ENCODE measurements at regions not wholly inside any gene's neighbourhood (a gene's known extent, or its start where the extent isn't known, plus 50 kb on each side); places are given as distances from the start of the nearest gene placed in this dataset.

DNA sequence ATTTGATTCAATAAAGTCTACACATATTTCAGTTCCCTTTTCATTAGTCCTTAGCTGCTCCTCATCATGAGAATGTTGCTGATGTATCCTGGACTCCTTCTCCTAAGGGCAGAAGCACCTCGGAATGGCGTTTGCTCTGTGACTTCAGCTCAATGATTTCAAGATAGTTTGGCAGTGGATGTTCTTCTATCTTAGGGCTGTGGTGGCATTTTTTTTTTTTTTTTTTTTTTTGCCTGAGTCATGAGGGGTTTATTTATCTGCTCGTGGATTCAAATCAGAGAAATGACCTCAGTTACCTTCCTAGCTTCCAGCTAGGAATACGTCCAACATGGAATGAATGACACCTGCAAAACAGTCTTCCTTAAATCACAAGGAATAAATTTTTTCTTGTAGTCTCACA, 220.0 kb upstream of the ZBED5 start (continued):
- TF ChIP-seq, protein P1, sequence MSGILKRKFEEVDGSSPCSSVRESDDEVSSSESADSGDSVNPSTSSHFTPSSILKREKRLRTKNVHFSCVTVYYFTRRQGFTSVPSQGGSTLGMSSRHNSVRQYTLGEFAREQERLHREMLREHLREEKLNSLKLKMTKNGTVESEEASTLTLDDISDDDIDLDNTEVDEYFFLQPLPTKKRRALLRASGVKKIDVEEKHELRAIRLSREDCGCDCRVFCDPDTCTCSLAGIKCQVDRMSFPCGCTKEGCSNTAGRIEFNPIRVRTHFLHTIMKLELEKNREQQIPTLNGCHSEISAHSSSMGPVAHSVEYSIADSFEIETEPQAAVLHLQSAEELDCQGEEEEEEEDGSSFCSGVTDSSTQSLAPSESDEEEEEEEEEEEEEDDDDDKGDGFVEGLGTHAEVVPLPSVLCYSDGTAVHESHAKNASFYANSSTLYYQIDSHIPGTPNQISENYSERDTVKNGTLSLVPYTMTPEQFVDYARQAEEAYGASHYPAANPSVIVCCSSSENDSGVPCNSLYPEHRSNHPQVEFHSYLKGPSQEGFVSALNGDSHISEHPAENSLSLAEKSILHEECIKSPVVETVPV (CRISPR knock-in tag; IDR thresholded peaks at IDR 0.05), result no peak
- TF ChIP-seq ZNF565 (CRISPR knock-in tag; conservative IDR thresholded peaks at IDR 0.05; ENCODE audit: low read depth) (no peak), ZNF70 (CRISPR knock-in tag; IDR thresholded peaks at IDR 0.05) (no peak), ISL1 (CRISPR knock-in tag; IDR thresholded peaks at IDR 0.05) (no peak)

GRCh38 chr11:11076879-11077278, 219.0 kb upstream of the ZBED5 start:
- TF ChIP-seq OSR1 (CRISPR knock-in tag; IDR thresholded peaks at IDR 0.05), result no peak
- TF ChIP-seq CSDC2 (CRISPR knock-in tag; IDR thresholded peaks at IDR 0.05), result no peak
- TF ChIP-seq ZFP3 (CRISPR knock-in tag; IDR thresholded peaks at IDR 0.05), result no peak
- no peak for TF ChIP-seq ZNF565 (CRISPR knock-in tag; conservative IDR thresholded peaks at IDR 0.05; ENCODE audit: low read depth)
- TF ChIP-seq TOX (CRISPR knock-in tag; IDR thresholded peaks at IDR 0.05; ENCODE audit: borderline replicate concordance), result no peak
- no peak for TF ChIP-seq ZNF8 (CRISPR knock-in tag; IDR thresholded peaks at IDR 0.05)
- TF ChIP-seq CREB5 (CRISPR knock-in tag; IDR thresholded peaks at IDR 0.05; ENCODE audit: low read depth), result no peak
- no peak for TF ChIP-seq PATZ1 (CRISPR knock-in tag; IDR thresholded peaks at IDR 0.05; ENCODE audit: borderline replicate concordance)
- TF ChIP-seq ESRRG (CRISPR knock-in tag; IDR thresholded peaks at IDR 0.05), result no peak
- ATAC-seq, result no peak

DNA sequence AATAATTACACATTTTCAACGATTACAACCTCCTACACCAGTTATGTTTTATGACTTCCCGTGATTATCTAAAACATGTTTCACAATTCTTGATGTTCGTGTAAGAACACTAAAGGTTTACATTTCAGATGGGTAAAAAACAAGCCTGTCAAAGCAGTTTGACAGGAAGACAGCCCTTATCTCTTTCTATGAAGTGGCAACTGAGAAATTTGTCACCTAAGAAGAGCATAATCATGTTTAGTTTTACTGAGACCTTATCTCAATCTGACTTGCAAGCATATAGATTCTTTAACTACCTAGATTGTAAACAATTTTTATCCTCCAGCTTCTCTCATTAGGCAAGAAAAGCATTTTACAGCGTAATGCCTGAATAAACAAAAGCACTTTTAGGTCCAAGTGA, 218.4 kb upstream of the ZBED5 start:
- TF ChIP-seq RARB (CRISPR knock-in tag; IDR thresholded peaks at IDR 0.05), result no peak
- TF ChIP-seq CREB5 (CRISPR knock-in tag; IDR thresholded peaks at IDR 0.05; ENCODE audit: low read depth), result no peak
- TF ChIP-seq PATZ1 (CRISPR knock-in tag; IDR thresholded peaks at IDR 0.05; ENCODE audit: borderline replicate concordance), result no peak
- no peak for TF ChIP-seq ZC3H10 (CRISPR knock-in tag; IDR thresholded peaks at IDR 0.05)
- no peak for TF ChIP-seq ESRRG (CRISPR knock-in tag; IDR thresholded peaks at IDR 0.05)
- TF ChIP-seq CSDC2 (CRISPR knock-in tag; IDR thresholded peaks at IDR 0.05), result no peak
- TF ChIP-seq GLIS3 (CRISPR knock-in tag; IDR thresholded peaks at IDR 0.05), result no peak
- no peak for ATAC-seq

DNA sequence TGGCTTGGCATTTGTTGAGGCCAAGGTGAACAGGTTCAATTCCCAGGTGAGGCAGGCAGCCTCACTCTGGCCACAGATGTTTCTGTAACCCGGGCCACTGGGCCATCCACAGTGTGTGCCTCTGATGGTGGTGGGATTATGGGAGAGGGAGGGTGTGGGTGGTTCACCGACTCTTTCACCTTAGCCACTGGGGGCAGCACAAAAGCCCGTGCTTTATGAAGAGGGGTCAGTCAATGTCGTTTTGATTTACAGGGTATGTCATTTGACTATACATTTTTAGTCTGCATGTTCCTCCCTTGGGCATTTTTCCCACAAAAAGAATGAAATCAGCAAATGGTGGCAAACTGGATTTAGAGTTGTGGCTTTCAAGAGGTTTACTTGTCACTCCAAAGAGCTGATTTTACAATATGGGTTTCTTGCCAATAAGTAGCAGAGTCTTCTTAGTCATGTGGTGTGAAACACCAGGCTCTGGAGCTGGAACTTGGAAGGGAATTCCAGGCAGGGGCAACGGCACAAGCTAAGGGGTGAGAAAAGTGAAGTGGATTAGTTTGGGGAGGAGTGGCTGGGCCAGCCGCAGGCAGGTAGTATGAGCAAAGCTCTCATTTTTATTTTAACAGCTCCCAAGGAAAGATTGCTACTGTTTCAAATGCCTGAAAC, 217.8 kb upstream of the ZBED5 start:
- no peak for ATAC-seq
- TF ChIP-seq ISL1 (CRISPR knock-in tag; IDR thresholded peaks at IDR 0.05), result no peak
- TF ChIP-seq ZFP30 (CRISPR knock-in tag; IDR thresholded peaks at IDR 0.05), result no peak
- TF ChIP-seq ZNF8 (CRISPR knock-in tag; IDR thresholded peaks at IDR 0.05), result no peak
- TF ChIP-seq, protein P2, sequence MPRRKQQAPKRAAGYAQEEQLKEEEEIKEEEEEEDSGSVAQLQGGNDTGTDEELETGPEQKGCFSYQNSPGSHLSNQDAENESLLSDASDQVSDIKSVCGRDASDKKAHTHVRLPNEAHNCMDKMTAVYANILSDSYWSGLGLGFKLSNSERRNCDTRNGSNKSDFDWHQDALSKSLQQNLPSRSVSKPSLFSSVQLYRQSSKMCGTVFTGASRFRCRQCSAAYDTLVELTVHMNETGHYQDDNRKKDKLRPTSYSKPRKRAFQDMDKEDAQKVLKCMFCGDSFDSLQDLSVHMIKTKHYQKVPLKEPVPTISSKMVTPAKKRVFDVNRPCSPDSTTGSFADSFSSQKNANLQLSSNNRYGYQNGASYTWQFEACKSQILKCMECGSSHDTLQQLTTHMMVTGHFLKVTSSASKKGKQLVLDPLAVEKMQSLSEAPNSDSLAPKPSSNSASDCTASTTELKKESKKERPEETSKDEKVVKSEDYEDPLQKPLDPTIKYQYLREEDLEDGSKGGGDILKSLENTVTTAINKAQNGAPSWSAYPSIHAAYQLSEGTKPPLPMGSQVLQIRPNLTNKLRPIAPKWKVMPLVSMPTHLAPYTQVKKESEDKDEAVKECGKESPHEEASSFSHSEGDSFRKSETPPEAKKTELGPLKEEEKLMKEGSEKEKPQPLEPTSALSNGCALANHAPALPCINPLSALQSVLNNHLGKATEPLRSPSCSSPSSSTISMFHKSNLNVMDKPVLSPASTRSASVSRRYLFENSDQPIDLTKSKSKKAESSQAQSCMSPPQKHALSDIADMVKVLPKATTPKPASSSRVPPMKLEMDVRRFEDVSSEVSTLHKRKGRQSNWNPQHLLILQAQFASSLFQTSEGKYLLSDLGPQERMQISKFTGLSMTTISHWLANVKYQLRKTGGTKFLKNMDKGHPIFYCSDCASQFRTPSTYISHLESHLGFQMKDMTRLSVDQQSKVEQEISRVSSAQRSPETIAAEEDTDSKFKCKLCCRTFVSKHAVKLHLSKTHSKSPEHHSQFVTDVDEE (CRISPR knock-in tag; IDR thresholded peaks at IDR 0.05), result no peak
- no peak for TF ChIP-seq PATZ1 (CRISPR knock-in tag; IDR thresholded peaks at IDR 0.05; ENCODE audit: borderline replicate concordance)
- no peak for TF ChIP-seq POU6F1 (CRISPR knock-in tag; IDR thresholded peaks at IDR 0.05; ENCODE audit: borderline replicate concordance, low read depth)
- no peak for TF ChIP-seq BACH2 (CRISPR knock-in tag; IDR thresholded peaks at IDR 0.05; ENCODE audit: borderline replicate concordance)
- TF ChIP-seq CREB5 (CRISPR knock-in tag; IDR thresholded peaks at IDR 0.05; ENCODE audit: low read depth), result no peak

Measured in SK-N-SH treated with all-trans-retinoic acid at 6 μM for 48 hours (cell line).